Ascending aorta (tissue), 2 donors: ENCODE measurements at regions not wholly inside any gene's neighbourhood (a gene's known extent, or its start where the extent isn't known, plus 50 kb on each side); places are given as distances from the start of the nearest gene placed in this dataset.
A peak's percentile ranks its signal among the peaks of the same experiment; 100 is the strongest.
"Not testable (repeated sequence)": the region's sequence is repeated elsewhere in the genome, so short reads cannot be mapped to it uniquely, and the experiment has no call there.

ENCODE experiments used
- DNase-seq, 2 donors: peaks; one replicate each; pipeline ENCODE4 v3.0.0-alpha.2; 2019; ENCODE audit warnings: low spot score in 2 of 2
- H3K27ac ChIP-seq, 2 donors: fragments of 200-600 bp; sonication (generic); one replicate each; pipeline ENCODE4 v1.5.1; 2016 to 2017; ENCODE audit warnings: mild to moderate bottlenecking in 1 of 2
- H3K27me3 ChIP-seq: fragments of 200-600 bp; sonication (generic); one replicate; pipeline ENCODE4 v1.5.1; 2017
- H3K36me3 ChIP-seq, 2 donors: fragments of 200-600 bp; sonication (generic); one replicate each; pipeline ENCODE4 v1.5.1; 2016
- H3K4me1 ChIP-seq, 2 donors: fragments of 200-600 bp; sonication (generic); one replicate each; pipeline ENCODE4 v1.5.1; 2016 to 2017; ENCODE audit warnings: mild to moderate bottlenecking in 1 of 2
- H3K4me3 ChIP-seq, 2 donors: fragments of 200-600 bp; sonication (generic); one replicate each; pipeline ENCODE4 v1.5.1; 2016 to 2017; ENCODE audit warnings: mild to moderate bottlenecking in 1 of 2
- H3K9me3 ChIP-seq, 2 donors: fragments of 200-600 bp; sonication (generic); one replicate each; pipeline ENCODE4 v1.5.1; 2016
- intact Hi-C: fragments of 100-400 bp; cut with DNase I; formaldehyde crosslinking; loops from one replicate; pipeline ENCODE4 v1.15.1; 2023
- TF ChIP-seq, protein P1 (sequence below), 3 experiments: fragments of 200-600 bp in 2 of 3; fragments of 450-650 bp in 1 of 3; sonication (generic) in 2 of 3; IDR thresholded peaks; one replicate each; pipeline ENCODE4 v1.5.1; 2016 to 2019; ENCODE audit warnings: antibody characterized with exemption in 3 of 3, mild to moderate bottlenecking in 1 of 3, moderate library complexity in 1 of 3

DNA sequence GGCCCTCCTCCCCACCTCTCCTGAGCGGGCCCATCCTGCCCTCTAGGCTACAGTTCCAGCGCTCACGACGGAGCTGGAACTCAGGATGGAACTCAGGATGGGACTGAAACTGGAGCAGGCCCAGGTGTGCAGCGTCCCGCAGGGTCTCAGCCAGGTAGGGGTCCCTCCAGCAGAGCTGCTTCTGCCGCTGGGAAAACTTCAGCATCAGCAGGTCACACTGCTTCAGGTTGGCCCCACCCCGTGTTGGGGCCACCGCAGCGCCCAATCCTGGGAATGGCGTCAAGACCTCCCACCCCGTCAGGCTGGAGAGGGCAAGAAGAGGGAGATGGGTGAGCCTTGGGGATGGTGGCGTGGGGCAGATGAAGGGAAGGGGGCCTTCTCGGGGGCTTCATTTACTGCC is 62.6 kb upstream of the TMEM97 start:
- no peaks in the 10 kb centered on the region for H3K27me3 ChIP-seq
- H3K4me3 ChIP-seq = no peak overlapping the region
- H3K36me3 ChIP-seq = no peaks in the 10 kb centered on the region
- no peaks in the 10 kb centered on the region for H3K9me3 ChIP-seq
- TF ChIP-seq, protein P1, sequence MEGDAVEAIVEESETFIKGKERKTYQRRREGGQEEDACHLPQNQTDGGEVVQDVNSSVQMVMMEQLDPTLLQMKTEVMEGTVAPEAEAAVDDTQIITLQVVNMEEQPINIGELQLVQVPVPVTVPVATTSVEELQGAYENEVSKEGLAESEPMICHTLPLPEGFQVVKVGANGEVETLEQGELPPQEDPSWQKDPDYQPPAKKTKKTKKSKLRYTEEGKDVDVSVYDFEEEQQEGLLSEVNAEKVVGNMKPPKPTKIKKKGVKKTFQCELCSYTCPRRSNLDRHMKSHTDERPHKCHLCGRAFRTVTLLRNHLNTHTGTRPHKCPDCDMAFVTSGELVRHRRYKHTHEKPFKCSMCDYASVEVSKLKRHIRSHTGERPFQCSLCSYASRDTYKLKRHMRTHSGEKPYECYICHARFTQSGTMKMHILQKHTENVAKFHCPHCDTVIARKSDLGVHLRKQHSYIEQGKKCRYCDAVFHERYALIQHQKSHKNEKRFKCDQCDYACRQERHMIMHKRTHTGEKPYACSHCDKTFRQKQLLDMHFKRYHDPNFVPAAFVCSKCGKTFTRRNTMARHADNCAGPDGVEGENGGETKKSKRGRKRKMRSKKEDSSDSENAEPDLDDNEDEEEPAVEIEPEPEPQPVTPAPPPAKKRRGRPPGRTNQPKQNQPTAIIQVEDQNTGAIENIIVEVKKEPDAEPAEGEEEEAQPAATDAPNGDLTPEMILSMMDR (IDR thresholded peaks at IDR 0.05) = no peak
- no peak for DNase-seq
- H3K27ac ChIP-seq = no peak overlapping the region
- intact Hi-C loops = no loop called here
- peaks cover 0 to 2% of the 10 kb centered on the region in 2 donors for H3K4me1 ChIP-seq

GRCh38 chr17:28256881-28257280 is 62.1 kb upstream of the TMEM97 start:
- TF ChIP-seq, protein P1 (IDR thresholded peaks at IDR 0.05) = no peak
- H3K27ac ChIP-seq = no peak overlapping the region
- H3K27me3 ChIP-seq = no peaks in the 10 kb centered on the region
- H3K36me3 ChIP-seq = no peaks in the 10 kb centered on the region
- DNase-seq = no peak
- no peak overlapping the region for H3K4me3 ChIP-seq
- peaks cover 0 to 5% of the 10 kb centered on the region in 2 donors for H3K9me3 ChIP-seq
- no peaks in the 10 kb centered on the region for H3K4me1 ChIP-seq
- intact Hi-C loops = no loop called here

GRCh38 chr17:28258347-28258887 is 60.6 kb upstream of the TMEM97 start:
- no peak for DNase-seq
- Histone ChIP-seq H3K4me3 (no peak overlapping the region), H3K27me3 (no peaks in the 10 kb centered on the region), H3K36me3 (no peaks in the 10 kb centered on the region), H3K27ac (no peak overlapping the region), H3K9me3 (peaks cover 6 to 12% of the 10 kb centered on the region in 2 donors), H3K4me1 (no peaks in the 10 kb centered on the region)
- TF ChIP-seq, protein P1 (IDR thresholded peaks at IDR 0.05) = no peak
- intact Hi-C loops = no loop called here

GRCh38 chr17:28261219-28261618 is 57.8 kb upstream of the TMEM97 start:
- no peaks in the 10 kb centered on the region for H3K27me3 ChIP-seq
- TF ChIP-seq, protein P1 (IDR thresholded peaks at IDR 0.05) = no peak
- peaks cover 6 to 12% of the 10 kb centered on the region in 2 donors for H3K9me3 ChIP-seq
- DNase-seq = no peak
- H3K4me3 ChIP-seq = no peak overlapping the region
- H3K36me3 ChIP-seq = no peaks in the 10 kb centered on the region
- H3K4me1 ChIP-seq = no peaks in the 10 kb centered on the region
- intact Hi-C loops = no loop called here
- H3K27ac ChIP-seq = no peak overlapping the region

- H3K27ac ChIP-seq, H3K27me3 ChIP-seq, H3K36me3 ChIP-seq, H3K4me3 ChIP-seq, DNase-seq, intact Hi-C loops, H3K4me1 ChIP-seq: not testable (repeated sequence)
- H3K9me3 ChIP-seq = peaks cover 6 to 12% of the 10 kb centered on the region in 2 donors
Observed at GRCh38 chr17:28262123-28262745, 56.8 kb upstream of the TMEM97 start.

GRCh38 chr17:28264902-28265548 is 54.0 kb upstream of the TMEM97 start:
- intact Hi-C loops, DNase-seq, H3K4me1 ChIP-seq, H3K36me3 ChIP-seq, H3K27ac ChIP-seq, H3K4me3 ChIP-seq, H3K27me3 ChIP-seq: not testable (repeated sequence)
- H3K9me3 ChIP-seq = peaks cover 6 to 12% of the 10 kb centered on the region in 2 donors

DNA sequence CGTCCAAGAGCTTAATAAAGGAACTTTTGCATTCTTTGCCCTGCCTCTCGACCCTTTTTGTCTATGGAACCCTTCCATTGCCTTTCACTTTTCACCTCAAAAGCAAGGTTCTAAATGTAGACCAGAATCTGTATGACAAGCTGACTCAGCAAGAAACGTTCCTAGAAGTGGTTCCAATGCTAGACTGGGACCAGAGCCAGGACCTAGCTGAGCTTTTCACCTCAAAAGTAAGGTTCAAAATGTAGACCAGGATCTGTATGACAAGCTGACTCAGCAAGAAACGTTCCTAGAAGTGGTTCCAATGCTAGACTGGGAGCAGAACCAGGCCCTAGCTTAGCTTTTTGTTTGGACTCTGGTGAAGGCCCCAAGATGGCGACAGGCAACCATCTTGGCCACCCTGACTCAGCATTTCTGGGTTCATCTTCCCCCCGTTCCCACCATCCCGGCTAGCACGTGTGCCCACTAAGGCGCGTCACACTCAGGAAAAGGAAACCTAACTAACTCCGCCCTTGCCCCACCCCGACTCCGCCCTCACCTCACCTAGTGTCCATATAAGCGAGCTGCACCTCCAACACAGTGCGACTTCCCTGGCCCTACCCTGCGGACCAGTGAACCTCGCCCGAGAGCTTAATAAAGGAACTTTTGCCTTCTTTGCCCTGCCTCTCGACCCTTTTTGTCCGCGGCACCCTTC is 53.0 kb upstream of the TMEM97 start:
- DNase-seq = peak in 1 of 2 donors; percentile 38
- H3K27me3 ChIP-seq, H3K36me3 ChIP-seq, H3K27ac ChIP-seq, H3K4me1 ChIP-seq, intact Hi-C loops, H3K4me3 ChIP-seq: not testable (repeated sequence)
- peaks cover 6 to 12% of the 10 kb centered on the region in 2 donors for H3K9me3 ChIP-seq

DNA sequence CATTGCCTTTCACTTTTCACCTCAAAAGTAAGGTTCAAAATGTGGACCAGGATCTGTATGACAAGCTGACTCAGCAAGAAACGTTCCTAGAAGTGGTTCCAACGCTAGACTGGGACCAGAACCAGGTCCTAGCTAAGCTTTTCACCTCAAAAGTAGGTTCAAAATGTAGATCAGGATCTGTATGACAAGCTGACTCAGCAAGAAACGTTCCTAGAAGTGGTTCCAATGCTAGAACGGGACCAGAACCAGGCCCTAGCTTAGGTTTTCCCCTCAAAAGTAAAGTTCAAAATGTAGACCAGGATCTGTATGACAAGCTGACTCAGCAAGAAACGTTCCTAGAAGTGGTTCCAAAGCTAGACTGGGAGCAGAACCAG is 52.5 kb upstream of the TMEM97 start:
- H3K27me3 ChIP-seq, intact Hi-C loops, H3K27ac ChIP-seq: not testable (repeated sequence)

GRCh38 chr17:28266926-28267719 is 51.9 kb upstream of the TMEM97 start:
- intact Hi-C loops, H3K36me3 ChIP-seq, H3K27me3 ChIP-seq, H3K27ac ChIP-seq, H3K9me3 ChIP-seq, H3K4me1 ChIP-seq, H3K4me3 ChIP-seq: not testable (repeated sequence)
- DNase-seq = peak in 1 of 2 donors; percentile 53

More for the DNA sequence above, 52.5 kb upstream of the TMEM97 start:
- H3K36me3 ChIP-seq, DNase-seq, H3K4me3 ChIP-seq, H3K4me1 ChIP-seq: not testable (repeated sequence)
- H3K9me3 ChIP-seq = peaks cover 6 to 10% of the 10 kb centered on the region in 2 donors
